Smooth muscle cell (in vitro differentiated cells): ENCODE measurements at regions not wholly inside any gene's neighbourhood (a gene's known extent, or its start where the extent isn't known, plus 50 kb on each side); places are given as distances from the start of the nearest gene placed in this dataset.

ENCODE experiments used
- DNase-seq: peaks from one replicate; lab custom pipeline; 2025; ENCODE audit not compliant: unreplicated experiment; lab: John Stamatoyannopoulos, UW
- H2AFZ ChIP-seq: fragments of 200-600 bp; sonication (generic); 2 replicates; pipeline ENCODE4 v1.6.0; 2016; ENCODE audit warnings: antibody characterized with exemption, low read depth, mild to moderate bottlenecking
- H3F3A ChIP-seq: fragments of 200-600 bp; sonication (generic); 2 replicates; pipeline ENCODE4 v1.6.0; 2017; ENCODE audit warnings: antibody characterized with exemption, low read depth
- H3K27ac ChIP-seq: fragments of 200-600 bp; sonication (generic); 2 replicates; pipeline ENCODE4 v1.5.1; 2016; ENCODE audit warnings: low read depth, mild to moderate bottlenecking
- H3K27me3 ChIP-seq: fragments of 200-600 bp; sonication (generic); 2 replicates; pipeline ENCODE4 v1.6.1; 2016; ENCODE audit warnings: low read depth, mild to moderate bottlenecking
- H3K36me3 ChIP-seq: fragments of 200-600 bp; sonication (generic); 2 replicates; pipeline ENCODE4 v1.5.1; 2016; ENCODE audit warnings: low read depth
- H3K4me1 ChIP-seq: fragments of 200-600 bp; sonication (generic); 2 replicates; pipeline ENCODE4 v1.5.1; 2016; ENCODE audit warnings: low read depth
- H3K4me2 ChIP-seq: fragments of 200-600 bp; sonication (generic); 2 replicates; pipeline ENCODE4 v1.6.0; 2016; ENCODE audit warnings: mild to moderate bottlenecking
- H3K4me3 ChIP-seq: fragments of 200-600 bp; sonication (generic); 2 replicates; pipeline ENCODE4 v1.5.1; 2016; ENCODE audit warnings: mild to moderate bottlenecking
- H3K79me2 ChIP-seq: fragments of 200-600 bp; sonication (generic); 2 replicates; pipeline ENCODE4 v1.6.0; 2016; ENCODE audit warnings: low read depth, mild to moderate bottlenecking
- H3K9ac ChIP-seq: fragments of 200-600 bp; sonication (generic); 2 replicates; pipeline ENCODE4 v1.6.0; 2016; ENCODE audit warnings: low read depth
- H3K9me3 ChIP-seq: fragments of 200-600 bp; sonication (generic); replicated peaks from 2 replicates; pipeline ENCODE4 v1.5.1; 2016; ENCODE audit warnings: low read depth
- H4K20me1 ChIP-seq: fragments of 200-600 bp; sonication (generic); 2 replicates; pipeline ENCODE4 v1.6.0; 2016; ENCODE audit warnings: low read depth
- WGBS: methylation state at CpG from one replicate; pipeline ENCODE4 v1.1.7; 2016; ENCODE audit warnings: low lambda C conversion rate; 5-methylcytosine and 5-hydroxymethylcytosine counted together
- TF ChIP-seq, protein P1 (sequence below): fragments of 200-600 bp; sonication (generic); IDR thresholded peaks from 2 replicates; pipeline ENCODE4 v1.5.1; 2017; ENCODE audit warnings: borderline replicate concordance, mild to moderate bottlenecking, antibody characterized with exemption; ENCODE audit not compliant: insufficient read depth, poor library complexity, severe bottlenecking

DNA sequence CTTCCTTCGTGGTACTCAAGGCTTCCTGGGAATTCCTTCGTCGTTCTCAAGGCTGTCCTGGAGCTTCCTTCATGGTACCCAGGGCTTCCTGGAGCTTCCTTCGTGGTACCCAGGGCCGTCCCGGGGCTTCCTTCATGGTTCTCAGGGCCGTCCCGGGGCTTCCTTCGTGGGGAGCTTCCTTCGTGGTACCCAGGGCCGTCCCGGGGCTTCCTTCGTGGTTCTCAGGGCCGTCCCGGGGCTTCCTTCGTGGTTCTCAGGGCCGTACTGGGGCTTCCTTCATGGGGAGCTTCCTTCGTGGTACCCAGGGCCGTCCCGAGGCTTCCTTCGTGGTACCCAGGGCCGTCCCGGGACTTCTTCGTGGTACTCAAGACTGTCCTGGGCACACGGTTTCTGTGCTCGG is 339.6 kb upstream of the FAT1 start:
- Histone ChIP-seq H3F3A (no peaks in the 10 kb centered on the region), H3K9ac (no peak overlapping the region), H2AFZ (no peak overlapping the region), H3K4me1 (no peaks in the 10 kb centered on the region), H3K9me3 (no peaks in the 10 kb centered on the region), H3K4me3 (no peak overlapping the region), H3K27ac (no peak overlapping the region), H4K20me1 (no peaks in the 10 kb centered on the region), H3K4me2 (no peak overlapping the region), H3K36me3 (no peaks in the 10 kb centered on the region), H3K79me2 (no peaks in the 10 kb centered on the region), H3K27me3 (no peaks in the 10 kb centered on the region)
- TF ChIP-seq, protein P1, sequence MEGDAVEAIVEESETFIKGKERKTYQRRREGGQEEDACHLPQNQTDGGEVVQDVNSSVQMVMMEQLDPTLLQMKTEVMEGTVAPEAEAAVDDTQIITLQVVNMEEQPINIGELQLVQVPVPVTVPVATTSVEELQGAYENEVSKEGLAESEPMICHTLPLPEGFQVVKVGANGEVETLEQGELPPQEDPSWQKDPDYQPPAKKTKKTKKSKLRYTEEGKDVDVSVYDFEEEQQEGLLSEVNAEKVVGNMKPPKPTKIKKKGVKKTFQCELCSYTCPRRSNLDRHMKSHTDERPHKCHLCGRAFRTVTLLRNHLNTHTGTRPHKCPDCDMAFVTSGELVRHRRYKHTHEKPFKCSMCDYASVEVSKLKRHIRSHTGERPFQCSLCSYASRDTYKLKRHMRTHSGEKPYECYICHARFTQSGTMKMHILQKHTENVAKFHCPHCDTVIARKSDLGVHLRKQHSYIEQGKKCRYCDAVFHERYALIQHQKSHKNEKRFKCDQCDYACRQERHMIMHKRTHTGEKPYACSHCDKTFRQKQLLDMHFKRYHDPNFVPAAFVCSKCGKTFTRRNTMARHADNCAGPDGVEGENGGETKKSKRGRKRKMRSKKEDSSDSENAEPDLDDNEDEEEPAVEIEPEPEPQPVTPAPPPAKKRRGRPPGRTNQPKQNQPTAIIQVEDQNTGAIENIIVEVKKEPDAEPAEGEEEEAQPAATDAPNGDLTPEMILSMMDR = no peak
- 88% methylated on average over 26 of the region's 26 CpGs for WGBS
- DNase-seq = no peak

DNA sequence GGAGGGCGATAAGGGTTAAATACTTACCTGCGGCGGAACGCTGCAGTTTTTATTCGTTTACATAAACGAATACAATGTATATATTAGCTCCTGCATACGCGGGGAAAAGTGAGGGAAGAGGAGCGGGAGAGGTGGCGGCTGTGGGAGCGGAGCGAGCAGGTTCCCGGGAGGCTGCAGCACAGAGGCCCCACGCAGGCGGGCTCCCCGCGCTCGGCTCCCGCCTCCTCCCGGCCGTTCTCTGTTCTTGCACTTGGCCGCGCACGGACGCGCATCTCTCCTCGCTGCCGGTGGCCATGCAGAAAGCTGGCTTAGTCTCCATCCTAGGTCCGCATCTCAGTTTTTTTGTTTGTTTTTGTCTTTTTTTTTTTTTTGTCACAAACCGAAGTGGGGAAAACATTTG is 340.4 kb upstream of the FAT1 start:
- H3K9ac ChIP-seq = no peak overlapping the region
- no peak overlapping the region for H3K4me2 ChIP-seq
- H3K36me3 ChIP-seq = no peaks in the 10 kb centered on the region
- H2AFZ ChIP-seq = no peak overlapping the region
- H3K9me3 ChIP-seq = no peaks in the 10 kb centered on the region
- no peaks in the 10 kb centered on the region for H4K20me1 ChIP-seq
- H3K4me1 ChIP-seq = no peaks in the 10 kb centered on the region
- DNase-seq = no peak
- H3K79me2 ChIP-seq = no peaks in the 10 kb centered on the region
- WGBS = 93% methylated on average over 30 of the region's 30 CpGs
- H3K4me3 ChIP-seq = no peak overlapping the region
- H3K27ac ChIP-seq = no peak overlapping the region
- TF ChIP-seq, protein P1 = no peak
- no peaks in the 10 kb centered on the region for H3K27me3 ChIP-seq
- H3F3A ChIP-seq = no peaks in the 10 kb centered on the region

DNA sequence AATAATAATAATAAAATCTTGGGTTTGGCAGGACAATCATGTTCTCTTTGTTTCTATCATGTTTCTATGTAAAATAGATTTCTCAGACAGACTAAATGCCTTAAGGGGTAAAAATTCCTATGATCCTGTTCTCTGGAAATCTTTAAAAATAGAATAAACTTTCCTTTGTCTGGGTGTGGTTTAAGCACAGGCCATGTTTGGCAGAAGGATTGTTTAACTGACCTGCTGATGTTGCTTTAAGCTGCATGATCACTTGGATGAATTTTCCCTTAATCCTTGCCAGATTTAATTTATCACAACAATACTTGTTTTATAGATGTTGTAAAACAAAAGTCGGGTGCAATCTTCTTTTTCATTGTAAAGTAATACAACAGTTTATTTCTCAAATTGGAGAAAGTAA is 341.7 kb upstream of the FAT1 start:
- H3F3A ChIP-seq = no peaks in the 10 kb centered on the region
- no peaks in the 10 kb centered on the region for H3K4me1 ChIP-seq
- no peak overlapping the region for H3K9ac ChIP-seq
- no peaks in the 10 kb centered on the region for H3K9me3 ChIP-seq
- DNase-seq = no peak
- H3K27me3 ChIP-seq = peaks cover under 1% of the 10 kb centered on the region
- TF ChIP-seq, protein P1 = no peak
- no peak overlapping the region for H3K4me3 ChIP-seq
- no peak overlapping the region for H3K27ac ChIP-seq
- no peaks in the 10 kb centered on the region for H4K20me1 ChIP-seq
- no peak overlapping the region for H2AFZ ChIP-seq
- WGBS = 78% methylated on average over 1 of the region's 1 CpG
- H3K36me3 ChIP-seq = no peaks in the 10 kb centered on the region
- H3K79me2 ChIP-seq = no peaks in the 10 kb centered on the region
- no peak overlapping the region for H3K4me2 ChIP-seq

DNA sequence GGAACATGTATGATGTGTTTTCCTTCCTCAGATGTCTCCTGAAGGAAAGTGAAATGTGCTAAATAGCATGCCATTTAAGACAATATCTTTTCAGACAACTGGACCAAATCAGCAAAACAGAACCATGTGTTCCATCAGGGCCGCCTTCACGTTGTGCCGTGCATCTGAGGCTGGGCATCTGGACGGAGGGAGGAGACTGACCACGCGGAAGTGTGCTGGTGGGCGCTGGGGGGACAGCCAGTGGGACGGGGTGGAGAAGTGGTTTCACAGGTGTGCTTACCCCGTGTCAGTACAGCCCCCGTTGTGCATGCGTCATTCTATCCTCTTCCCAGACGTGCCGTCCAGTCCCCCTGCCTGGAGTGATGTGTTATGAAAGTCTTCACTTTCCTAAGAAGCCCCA is 342.1 kb upstream of the FAT1 start:
- Histone ChIP-seq H3K4me3 (no peak overlapping the region), H3K4me1 (no peaks in the 10 kb centered on the region), H3K9me3 (no peaks in the 10 kb centered on the region), H2AFZ (no peak overlapping the region), H3F3A (no peaks in the 10 kb centered on the region), H3K79me2 (no peaks in the 10 kb centered on the region), H3K27ac (no peak overlapping the region), H3K4me2 (no peak overlapping the region), H3K27me3 (peaks cover 5% of the 10 kb centered on the region), H4K20me1 (no peaks in the 10 kb centered on the region), H3K36me3 (no peaks in the 10 kb centered on the region), H3K9ac (no peak overlapping the region)
- WGBS = 89% methylated on average over 13 of the region's 13 CpGs
- DNase-seq = no peak
- TF ChIP-seq, protein P1 = no peak
